ENCODE measurements at regions not wholly inside any gene's neighbourhood (a gene's known extent, or its start where the extent isn't known, plus 50 kb on each side); places are given as distances from the start of the nearest gene placed in this dataset.

- no peaks in the 10 kb centered on the region for H3K27me3 ChIP-seq (ENCODE audit: control insufficient read depth, insufficient read depth, low read length)
- H3K4me3 ChIP-seq (ENCODE audit: low read depth, low read length) = no peak overlapping the region
- no CpG with 5 or more reads among the region's 1 CpG for WGBS (ENCODE audit: insufficient coverage)
- no peaks in the 10 kb centered on the region for H3K36me3 ChIP-seq (ENCODE audit: control insufficient read depth, insufficient read depth, low read length)
- DNase-seq (ENCODE audit: low read depth in 4 of 6, low spot score in 6 of 6) = no peak
- peaks cover 6% of the 10 kb centered on the region for H3K4me1 ChIP-seq (ENCODE audit: control insufficient read depth, insufficient read depth, low read length)
- H3K9me3 ChIP-seq (ENCODE audit: control insufficient read depth, insufficient read depth, low read length) = peaks cover 2% of the 10 kb centered on the region
- no peak overlapping the region for H3K27ac ChIP-seq (ENCODE audit: low read depth, low read length)
Measured at GRCh38 chr7:16354573-16354972, 66.8 kb downstream of the CRPPA start.

DNA sequence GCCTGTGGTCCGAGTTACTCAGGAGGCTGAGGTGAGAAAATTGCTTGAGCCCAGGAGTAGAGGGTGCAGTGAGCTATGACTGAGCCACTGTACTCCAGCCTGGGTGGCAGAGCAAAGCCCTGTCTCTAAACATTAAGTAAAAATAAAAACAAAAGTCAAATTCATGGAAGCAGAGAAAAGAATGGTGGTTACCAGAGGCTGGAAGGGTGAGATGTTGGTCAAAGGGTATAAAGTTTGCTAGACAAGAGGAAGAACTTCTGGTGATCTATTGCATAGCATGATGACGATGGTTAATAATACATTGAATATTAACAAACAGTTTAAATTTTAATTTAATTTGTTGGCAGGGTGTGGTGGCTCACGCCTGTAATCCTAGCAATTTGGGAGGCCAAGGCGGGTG lies 68.1 kb downstream of the CRPPA start:
- DNase-seq (ENCODE audit: low read depth in 4 of 6, low spot score in 6 of 6) = no peak
- Histone ChIP-seq H3K9me3 (ENCODE audit: control insufficient read depth, insufficient read depth, low read length) (peaks cover 2% of the 10 kb centered on the region), H3K4me1 (ENCODE audit: control insufficient read depth, insufficient read depth, low read length) (peaks cover 6% of the 10 kb centered on the region), H3K27me3 (ENCODE audit: control insufficient read depth, insufficient read depth, low read length) (no peaks in the 10 kb centered on the region), H3K4me3 (ENCODE audit: low read depth, low read length) (no peak overlapping the region), H3K36me3 (ENCODE audit: control insufficient read depth, insufficient read depth, low read length) (no peaks in the 10 kb centered on the region), H3K27ac (ENCODE audit: low read depth, low read length) (no peak overlapping the region)
- WGBS (ENCODE audit: insufficient coverage) = 67% methylated on average over 3 of the region's 4 CpGs

- no peak for DNase-seq (ENCODE audit: low read depth in 4 of 6, low spot score in 6 of 6)
- H3K4me3 ChIP-seq (ENCODE audit: low read depth, low read length) = no peak overlapping the region
- peaks cover 2% of the 10 kb centered on the region for H3K9me3 ChIP-seq (ENCODE audit: control insufficient read depth, insufficient read depth, low read length)
- WGBS (ENCODE audit: insufficient coverage) = no CpG with 5 or more reads among the region's 2 CpGs
- H3K27me3 ChIP-seq (ENCODE audit: control insufficient read depth, insufficient read depth, low read length) = no peaks in the 10 kb centered on the region
- H3K36me3 ChIP-seq (ENCODE audit: control insufficient read depth, insufficient read depth, low read length) = no peaks in the 10 kb centered on the region
- no peak overlapping the region for H3K27ac ChIP-seq (ENCODE audit: low read depth, low read length)
- no peaks in the 10 kb centered on the region for H3K4me1 ChIP-seq (ENCODE audit: control insufficient read depth, insufficient read depth, low read length)
Measured at GRCh38 chr7:16350634-16351033, 70.7 kb downstream of the CRPPA start.

- Histone ChIP-seq H3K9me3 (ENCODE audit: control insufficient read depth, insufficient read depth, low read length) (peaks cover 2% of the 10 kb centered on the region), H3K4me3 (ENCODE audit: low read depth, low read length) (no peak overlapping the region), H3K4me1 (ENCODE audit: control insufficient read depth, insufficient read depth, low read length) (no peaks in the 10 kb centered on the region), H3K27ac (ENCODE audit: low read depth, low read length) (no peak overlapping the region), H3K36me3 (ENCODE audit: control insufficient read depth, insufficient read depth, low read length) (no peaks in the 10 kb centered on the region), H3K27me3 (ENCODE audit: control insufficient read depth, insufficient read depth, low read length) (no peaks in the 10 kb centered on the region)
- no peak for DNase-seq (ENCODE audit: low read depth in 4 of 6, low spot score in 6 of 6)
- 63% methylated on average over 3 of the region's 4 CpGs for WGBS (ENCODE audit: insufficient coverage)
Measured at GRCh38 chr7:16348251-16348650, 73.1 kb downstream of the CRPPA start.

GRCh38 chr7:16347827-16348192 lies 73.5 kb downstream of the CRPPA start:
- Histone ChIP-seq H3K27ac (ENCODE audit: low read depth, low read length) (no peak overlapping the region), H3K27me3 (ENCODE audit: control insufficient read depth, insufficient read depth, low read length) (no peaks in the 10 kb centered on the region), H3K9me3 (ENCODE audit: control insufficient read depth, insufficient read depth, low read length) (peaks cover 2% of the 10 kb centered on the region), H3K4me3 (ENCODE audit: low read depth, low read length) (no peak overlapping the region), H3K36me3 (ENCODE audit: control insufficient read depth, insufficient read depth, low read length) (no peaks in the 10 kb centered on the region), H3K4me1 (ENCODE audit: control insufficient read depth, insufficient read depth, low read length) (no peaks in the 10 kb centered on the region)
- no peak for DNase-seq (ENCODE audit: low read depth in 4 of 6, low spot score in 6 of 6)
- 57% methylated on average over 1 of the region's 1 CpG for WGBS (ENCODE audit: insufficient coverage)

- Histone ChIP-seq H3K4me1 (ENCODE audit: control insufficient read depth, insufficient read depth, low read length) (no peaks in the 10 kb centered on the region), H3K36me3 (ENCODE audit: control insufficient read depth, insufficient read depth, low read length) (no peaks in the 10 kb centered on the region), H3K27ac (ENCODE audit: low read depth, low read length) (no peak overlapping the region), H3K27me3 (ENCODE audit: control insufficient read depth, insufficient read depth, low read length) (no peaks in the 10 kb centered on the region), H3K4me3 (ENCODE audit: low read depth, low read length) (no peak overlapping the region), H3K9me3 (ENCODE audit: control insufficient read depth, insufficient read depth, low read length) (peaks cover 2% of the 10 kb centered on the region)
- no peak for DNase-seq (ENCODE audit: low read depth in 4 of 6, low spot score in 6 of 6)
- no CpG with 5 or more reads among the region's 1 CpG for WGBS (ENCODE audit: insufficient coverage)
Measured at GRCh38 chr7:16347066-16347826, 74.1 kb downstream of the CRPPA start.

GRCh38 chr7:16345979-16346958 lies 75.1 kb downstream of the CRPPA start:
- DNase-seq (ENCODE audit: low read depth in 4 of 6, low spot score in 6 of 6) = no peak
- peaks cover 2% of the 10 kb centered on the region for H3K9me3 ChIP-seq (ENCODE audit: control insufficient read depth, insufficient read depth, low read length)
- 93% methylated on average over 2 of the region's 5 CpGs for WGBS (ENCODE audit: insufficient coverage)
- H3K4me1 ChIP-seq (ENCODE audit: control insufficient read depth, insufficient read depth, low read length) = no peaks in the 10 kb centered on the region
- H3K4me3 ChIP-seq (ENCODE audit: low read depth, low read length) = no peak overlapping the region
- H3K36me3 ChIP-seq (ENCODE audit: control insufficient read depth, insufficient read depth, low read length) = no peaks in the 10 kb centered on the region
- H3K27ac ChIP-seq (ENCODE audit: low read depth, low read length) = no peak overlapping the region
- no peaks in the 10 kb centered on the region for H3K27me3 ChIP-seq (ENCODE audit: control insufficient read depth, insufficient read depth, low read length)

DNA sequence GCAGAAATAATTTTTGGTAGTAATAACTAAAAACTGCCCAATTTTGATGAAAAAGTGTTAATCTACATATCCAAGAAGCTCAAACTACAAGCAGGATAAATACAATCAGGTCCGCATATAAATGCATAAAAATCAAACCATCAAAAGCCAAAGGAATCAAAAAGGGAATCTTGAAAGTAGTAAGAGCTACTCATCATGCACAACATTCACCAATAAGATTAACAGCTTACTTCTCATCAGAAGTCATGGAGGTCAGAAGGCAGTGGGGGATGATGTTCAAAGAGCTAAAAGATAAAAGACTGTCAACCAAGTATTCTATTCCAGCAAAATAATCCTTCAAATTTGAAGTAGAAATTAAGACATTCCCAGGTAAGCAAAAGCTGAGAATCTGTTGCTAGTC lies 76.4 kb downstream of the CRPPA start:
- WGBS (ENCODE audit: insufficient coverage) = no CpG with 5 or more reads among the region's 1 CpG
- Histone ChIP-seq H3K4me3 (ENCODE audit: low read depth, low read length) (no peak overlapping the region), H3K9me3 (ENCODE audit: control insufficient read depth, insufficient read depth, low read length) (peaks cover 2% of the 10 kb centered on the region), H3K27me3 (ENCODE audit: control insufficient read depth, insufficient read depth, low read length) (no peaks in the 10 kb centered on the region), H3K4me1 (ENCODE audit: control insufficient read depth, insufficient read depth, low read length) (no peaks in the 10 kb centered on the region), H3K36me3 (ENCODE audit: control insufficient read depth, insufficient read depth, low read length) (no peaks in the 10 kb centered on the region), H3K27ac (ENCODE audit: low read depth, low read length) (no peak overlapping the region)
- no peak for DNase-seq (ENCODE audit: low read depth in 4 of 6, low spot score in 6 of 6)

- no peaks in the 10 kb centered on the region for H3K9me3 ChIP-seq (ENCODE audit: control insufficient read depth, insufficient read depth, low read length)
- H3K4me1 ChIP-seq (ENCODE audit: control insufficient read depth, insufficient read depth, low read length) = no peaks in the 10 kb centered on the region
- H3K4me3 ChIP-seq (ENCODE audit: low read depth, low read length) = no peak overlapping the region
- 100% methylated on average over 1 of the region's 5 CpGs for WGBS (ENCODE audit: insufficient coverage)
- no peaks in the 10 kb centered on the region for H3K36me3 ChIP-seq (ENCODE audit: control insufficient read depth, insufficient read depth, low read length)
- H3K27me3 ChIP-seq (ENCODE audit: control insufficient read depth, insufficient read depth, low read length) = no peaks in the 10 kb centered on the region
- no peak overlapping the region for H3K27ac ChIP-seq (ENCODE audit: low read depth, low read length)
- no peak for DNase-seq (ENCODE audit: low read depth in 4 of 6, low spot score in 6 of 6)
Measured at GRCh38 chr7:16343612-16344011, 77.7 kb downstream of the CRPPA start.

All from spinal cord (tissue), 9 donors.